Loucy (cell line): ENCODE measurements at regions not wholly inside any gene's neighbourhood (a gene's known extent, or its start where the extent isn't known, plus 50 kb on each side); places are given as distances from the start of the nearest gene placed in this dataset.

Experiments
- H2AFZ ChIP-seq: fragments of 200-600 bp; sonication (generic); 2 replicates; pipeline ENCODE4 v1.6.0; 2016; ENCODE audit warnings: antibody characterized with exemption, mild to moderate bottlenecking, low read length, moderate library complexity
- H3F3A ChIP-seq: fragments of 200-600 bp; 2 replicates; pipeline ENCODE4 v1.6.0; 2016; ENCODE audit warnings: antibody characterized with exemption, low read depth, mild to moderate bottlenecking
- H3K27me3 ChIP-seq: fragments of 200-600 bp; sonication (generic); 2 replicates; pipeline ENCODE4 v1.6.1; 2014; ENCODE audit warnings: low read length, mild to moderate bottlenecking; ENCODE audit not compliant: insufficient read depth, poor library complexity, severe bottlenecking
- H3K36me3 ChIP-seq: fragments of 200-600 bp; sonication (generic); 2 replicates; pipeline ENCODE4 v1.6.1; 2016; ENCODE audit warnings: low read length; ENCODE audit not compliant: insufficient read depth
- H3K4me1 ChIP-seq: fragments of 200-600 bp; sonication (generic); 2 replicates; pipeline ENCODE4 v1.5.1; 2014; ENCODE audit warnings: low read length, mild to moderate bottlenecking; ENCODE audit not compliant: insufficient read depth, poor library complexity, severe bottlenecking
- H3K4me2 ChIP-seq: fragments of 200-600 bp; sonication (generic); 2 replicates; pipeline ENCODE4 v1.6.0; 2014; ENCODE audit warnings: antibody characterized with exemption, low read length, low read depth, mild to moderate bottlenecking; ENCODE audit not compliant: poor library complexity, severe bottlenecking
- H3K4me3 ChIP-seq: fragments of 200-600 bp; sonication (generic); 2 replicates; pipeline ENCODE4 v1.5.1; 2014; ENCODE audit warnings: low read length, mild to moderate bottlenecking, mixed read lengths; ENCODE audit not compliant: poor library complexity, severe bottlenecking
- H3K79me2 ChIP-seq: fragments of 200-600 bp; sonication (generic); 2 replicates; pipeline ENCODE4 v1.6.1; 2014; ENCODE audit warnings: low read length; ENCODE audit not compliant: insufficient read depth
- H3K9ac ChIP-seq: fragments of 200-600 bp; sonication (generic); 2 replicates; pipeline ENCODE4 v1.6.0; 2014; ENCODE audit warnings: mild to moderate bottlenecking, low read depth, low read length, moderate library complexity; ENCODE audit not compliant: poor library complexity, severe bottlenecking
- H3K9me2 ChIP-seq: fragments of 200-600 bp; sonication (generic); replicated peaks from 2 replicates; pipeline ENCODE4 v1.6.1; 2016; ENCODE audit warnings: low read depth, low read length, mixed read lengths
- H3K9me3 ChIP-seq: fragments of 200-600 bp; sonication (generic); 2 replicates; pipeline ENCODE4 v1.6.1; 2014; ENCODE audit warnings: mild to moderate bottlenecking, antibody characterized with exemption, low read length, low read depth; ENCODE audit not compliant: insufficient read depth
- H4K20me1 ChIP-seq: fragments of 200-600 bp; sonication (generic); 2 replicates; pipeline ENCODE4 v1.6.0; 2014; ENCODE audit warnings: antibody characterized with exemption, low read length, mild to moderate bottlenecking; ENCODE audit not compliant: insufficient read depth, poor library complexity, severe bottlenecking
- EZH2phosphoT487 ChIP-seq: fragments of 200-600 bp; IDR thresholded peaks from 2 replicates; pipeline ENCODE4 v1.6.1; 2018; ENCODE audit warnings: antibody characterized with exemption, mild to moderate bottlenecking, moderate library complexity, borderline replicate concordance
- TF ChIP-seq, protein P1 (sequence below): fragments of 200-600 bp; sonication (generic); conservative IDR thresholded peaks from 2 replicates; pipeline ENCODE4 v1.5.1; 2014; ENCODE audit warnings: mild to moderate bottlenecking, antibody characterized with exemption, low read length

GRCh38 chr9:21549890-21550289, 67.8 kb upstream of the IFNE start:
- Histone ChIP-seq H3K79me2 (no peaks in the 10 kb centered on the region), H3K4me1 (no peaks in the 10 kb centered on the region), H3K4me2 (no peak overlapping the region), H4K20me1 (no peaks in the 10 kb centered on the region), H3K27me3 (no peaks in the 10 kb centered on the region), H3K9ac (no peak overlapping the region), H3F3A (no peaks in the 10 kb centered on the region), H2AFZ (no peak overlapping the region), H3K9me3 (no peaks in the 10 kb centered on the region), H3K9me2 (no peaks in the 10 kb centered on the region), H3K4me3 (no peak overlapping the region), H3K36me3 (no peaks in the 10 kb centered on the region)
- no peak for TF ChIP-seq EZH2phosphoT487
- TF ChIP-seq, protein P1, sequence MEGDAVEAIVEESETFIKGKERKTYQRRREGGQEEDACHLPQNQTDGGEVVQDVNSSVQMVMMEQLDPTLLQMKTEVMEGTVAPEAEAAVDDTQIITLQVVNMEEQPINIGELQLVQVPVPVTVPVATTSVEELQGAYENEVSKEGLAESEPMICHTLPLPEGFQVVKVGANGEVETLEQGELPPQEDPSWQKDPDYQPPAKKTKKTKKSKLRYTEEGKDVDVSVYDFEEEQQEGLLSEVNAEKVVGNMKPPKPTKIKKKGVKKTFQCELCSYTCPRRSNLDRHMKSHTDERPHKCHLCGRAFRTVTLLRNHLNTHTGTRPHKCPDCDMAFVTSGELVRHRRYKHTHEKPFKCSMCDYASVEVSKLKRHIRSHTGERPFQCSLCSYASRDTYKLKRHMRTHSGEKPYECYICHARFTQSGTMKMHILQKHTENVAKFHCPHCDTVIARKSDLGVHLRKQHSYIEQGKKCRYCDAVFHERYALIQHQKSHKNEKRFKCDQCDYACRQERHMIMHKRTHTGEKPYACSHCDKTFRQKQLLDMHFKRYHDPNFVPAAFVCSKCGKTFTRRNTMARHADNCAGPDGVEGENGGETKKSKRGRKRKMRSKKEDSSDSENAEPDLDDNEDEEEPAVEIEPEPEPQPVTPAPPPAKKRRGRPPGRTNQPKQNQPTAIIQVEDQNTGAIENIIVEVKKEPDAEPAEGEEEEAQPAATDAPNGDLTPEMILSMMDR: no peak

- H4K20me1 ChIP-seq: no peaks in the 10 kb centered on the region
Observed at GRCh38 chr9:21550392-21550791, 68.3 kb upstream of the IFNE start.

DNA sequence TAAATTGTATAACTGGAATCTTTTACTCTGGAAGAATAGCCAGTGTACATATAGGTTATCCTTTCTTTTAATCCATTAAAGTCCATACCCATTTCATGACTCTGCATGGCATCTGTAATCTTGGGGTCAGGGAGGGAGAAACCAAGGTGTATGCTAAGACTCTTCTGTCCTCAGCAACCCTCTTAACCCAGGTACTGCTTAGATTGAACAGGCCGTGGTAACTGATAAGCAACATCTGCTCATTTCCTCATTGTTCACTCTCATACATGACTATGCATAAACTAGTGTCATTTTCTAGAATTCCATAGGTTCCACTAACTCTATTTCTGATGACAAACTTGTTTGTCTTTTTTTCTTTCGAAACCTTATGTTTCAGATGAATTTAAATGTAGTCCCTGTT, 69.3 kb upstream of the IFNE start:
- no peaks in the 10 kb centered on the region for H3K4me1 ChIP-seq
- H3K36me3 ChIP-seq: no peaks in the 10 kb centered on the region
- H3F3A ChIP-seq: no peaks in the 10 kb centered on the region
- no peaks in the 10 kb centered on the region for H3K27me3 ChIP-seq
- H3K4me2 ChIP-seq: no peak overlapping the region
- no peaks in the 10 kb centered on the region for H3K9me3 ChIP-seq
- no peak overlapping the region for H3K4me3 ChIP-seq
- H3K9ac ChIP-seq: no peak overlapping the region
- no peak for TF ChIP-seq EZH2phosphoT487
- TF ChIP-seq, protein P1: no peak
- no peaks in the 10 kb centered on the region for H3K9me2 ChIP-seq
- H4K20me1 ChIP-seq: no peaks in the 10 kb centered on the region
- no peak overlapping the region for H2AFZ ChIP-seq
- H3K79me2 ChIP-seq: no peaks in the 10 kb centered on the region

More at GRCh38 chr9:21550392-21550791, 68.3 kb upstream of the IFNE start:
- no peaks in the 10 kb centered on the region for H3K4me1 ChIP-seq
- H3F3A ChIP-seq: no peaks in the 10 kb centered on the region
- H3K9me3 ChIP-seq: no peaks in the 10 kb centered on the region
- no peak overlapping the region for H2AFZ ChIP-seq
- no peaks in the 10 kb centered on the region for H3K79me2 ChIP-seq
- no peaks in the 10 kb centered on the region for H3K36me3 ChIP-seq
- H3K4me2 ChIP-seq: no peak overlapping the region
- TF ChIP-seq EZH2phosphoT487: no peak
- TF ChIP-seq, protein P1: no peak
- H3K4me3 ChIP-seq: no peak overlapping the region
- H3K9ac ChIP-seq: no peak overlapping the region
- no peaks in the 10 kb centered on the region for H3K9me2 ChIP-seq
- no peaks in the 10 kb centered on the region for H3K27me3 ChIP-seq
